Large intestine (tissue), 3 donors: ENCODE measurements at regions not wholly inside any gene's neighbourhood (a gene's known extent, or its start where the extent isn't known, plus 50 kb on each side); places are given as distances from the start of the nearest gene placed in this dataset.

Source experiments
- DNase-seq, 2 donors: peaks; one replicate each; pipeline versions ENCODE4 v3.0.0 to v3.0.0-alpha.2; 2013
- H3K27ac ChIP-seq: one replicate; pipeline ENCODE4 v1.5.1; 2013; ENCODE audit warnings: low read length
- H3K27me3 ChIP-seq: 2 replicates; pipeline ENCODE4 v1.6.1; 2013; ENCODE audit warnings: low read length; ENCODE audit not compliant: control insufficient read depth, insufficient read depth
- H3K36me3 ChIP-seq: 2 replicates; pipeline ENCODE4 v1.6.1; 2013; ENCODE audit warnings: low read length; ENCODE audit not compliant: control insufficient read depth, insufficient read depth
- H3K4me1 ChIP-seq: one replicate; pipeline ENCODE4 v1.6.1; 2013; ENCODE audit warnings: low read length; ENCODE audit not compliant: control insufficient read depth, insufficient read depth
- H3K4me3 ChIP-seq: one replicate; pipeline ENCODE4 v1.5.1; 2013; ENCODE audit warnings: low read length
- H3K9me3 ChIP-seq: one replicate; pipeline ENCODE4 v1.6.1; 2013; ENCODE audit warnings: mild to moderate bottlenecking, low read depth, low read length, moderate library complexity; ENCODE audit not compliant: control insufficient read depth
- WGBS: methylation state at CpG from one replicate; pipeline ENCODE4 v1.1.5; 2013; ENCODE audit warnings: low lambda C conversion rate; ENCODE audit not compliant: insufficient coverage; 5-methylcytosine and 5-hydroxymethylcytosine counted together

- no peaks in the 10 kb centered on the region for H3K27me3 ChIP-seq
- DNase-seq = no peak
- no peaks in the 10 kb centered on the region for H3K4me1 ChIP-seq
- H3K36me3 ChIP-seq = no peaks in the 10 kb centered on the region
- H3K9me3 ChIP-seq = no peaks in the 10 kb centered on the region
- no peak overlapping the region for H3K27ac ChIP-seq
- H3K4me3 ChIP-seq = no peak overlapping the region
- 100% methylated on average over 1 of the region's 3 CpGs for WGBS
These were observed 628.2 kb upstream of the SALL1 start for GRCh38 chr16:51779240-51779639.

DNA sequence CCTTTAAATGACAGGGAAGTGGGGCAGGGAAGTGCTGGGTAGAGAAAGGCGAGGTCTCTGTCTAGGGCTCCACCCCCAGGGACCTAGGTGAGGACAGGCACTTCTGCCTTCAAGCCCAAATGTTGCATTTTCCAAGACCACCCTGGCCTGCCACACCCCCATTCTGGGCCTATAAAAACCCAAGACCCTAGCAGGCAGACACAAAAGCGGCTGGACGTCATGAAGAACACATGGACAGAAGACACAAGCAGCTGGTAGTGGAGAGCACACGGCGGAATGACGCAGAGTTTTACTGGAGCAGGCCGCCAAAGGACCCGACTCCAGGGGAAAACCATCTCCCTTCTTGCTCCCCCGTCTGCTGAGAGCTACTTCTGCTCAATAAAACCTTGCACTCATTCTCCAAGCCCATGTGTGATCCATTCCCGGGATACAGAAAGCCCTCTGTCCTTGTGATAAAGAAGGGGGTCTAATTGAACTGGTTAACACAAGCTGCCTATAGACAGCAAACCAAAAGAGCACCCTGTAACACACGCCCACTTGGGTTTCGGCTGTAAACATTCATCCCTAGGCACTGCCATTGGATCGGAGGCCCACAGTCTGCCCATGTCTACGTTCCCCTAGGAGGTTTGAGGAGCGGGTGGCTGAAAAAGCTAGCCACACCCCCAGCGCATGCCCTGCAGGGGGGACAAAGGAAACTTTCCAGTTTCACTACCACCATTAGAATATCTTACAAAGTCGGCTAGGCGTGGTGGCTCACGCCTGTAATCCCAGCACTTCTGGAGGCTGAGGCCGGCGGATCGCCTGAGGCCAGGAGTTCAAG lies 622.2 kb upstream of the SALL1 start:
- Histone ChIP-seq H3K4me3 (no peak overlapping the region), H3K27me3 (no peaks in the 10 kb centered on the region), H3K27ac (no peak overlapping the region), H3K4me1 (no peaks in the 10 kb centered on the region), H3K9me3 (no peaks in the 10 kb centered on the region), H3K36me3 (no peaks in the 10 kb centered on the region)
- DNase-seq = no peak
- no CpG with 5 or more reads among the region's 22 CpGs for WGBS

GRCh38 chr16:51766739-51767138 lies 615.7 kb upstream of the SALL1 start:
- H3K36me3 ChIP-seq = no peaks in the 10 kb centered on the region
- no peak overlapping the region for H3K4me3 ChIP-seq
- no peak for DNase-seq
- no peak overlapping the region for H3K27ac ChIP-seq
- peaks cover 3% of the 10 kb centered on the region for H3K4me1 ChIP-seq
- no CpG with 5 or more reads among the region's 2 CpGs for WGBS
- no peaks in the 10 kb centered on the region for H3K9me3 ChIP-seq
- peaks cover 18% of the 10 kb centered on the region for H3K27me3 ChIP-seq

GRCh38 chr16:51763072-51763661 lies 612.1 kb upstream of the SALL1 start:
- Histone ChIP-seq H3K27me3 (peaks cover 32% of the 10 kb centered on the region), H3K9me3 (no peaks in the 10 kb centered on the region), H3K4me1 (peaks cover 3% of the 10 kb centered on the region), H3K4me3 (no peak overlapping the region), H3K36me3 (no peaks in the 10 kb centered on the region), H3K27ac (no peak overlapping the region)
- WGBS = 67% methylated on average over 1 of the region's 6 CpGs
- DNase-seq = no peak

DNA sequence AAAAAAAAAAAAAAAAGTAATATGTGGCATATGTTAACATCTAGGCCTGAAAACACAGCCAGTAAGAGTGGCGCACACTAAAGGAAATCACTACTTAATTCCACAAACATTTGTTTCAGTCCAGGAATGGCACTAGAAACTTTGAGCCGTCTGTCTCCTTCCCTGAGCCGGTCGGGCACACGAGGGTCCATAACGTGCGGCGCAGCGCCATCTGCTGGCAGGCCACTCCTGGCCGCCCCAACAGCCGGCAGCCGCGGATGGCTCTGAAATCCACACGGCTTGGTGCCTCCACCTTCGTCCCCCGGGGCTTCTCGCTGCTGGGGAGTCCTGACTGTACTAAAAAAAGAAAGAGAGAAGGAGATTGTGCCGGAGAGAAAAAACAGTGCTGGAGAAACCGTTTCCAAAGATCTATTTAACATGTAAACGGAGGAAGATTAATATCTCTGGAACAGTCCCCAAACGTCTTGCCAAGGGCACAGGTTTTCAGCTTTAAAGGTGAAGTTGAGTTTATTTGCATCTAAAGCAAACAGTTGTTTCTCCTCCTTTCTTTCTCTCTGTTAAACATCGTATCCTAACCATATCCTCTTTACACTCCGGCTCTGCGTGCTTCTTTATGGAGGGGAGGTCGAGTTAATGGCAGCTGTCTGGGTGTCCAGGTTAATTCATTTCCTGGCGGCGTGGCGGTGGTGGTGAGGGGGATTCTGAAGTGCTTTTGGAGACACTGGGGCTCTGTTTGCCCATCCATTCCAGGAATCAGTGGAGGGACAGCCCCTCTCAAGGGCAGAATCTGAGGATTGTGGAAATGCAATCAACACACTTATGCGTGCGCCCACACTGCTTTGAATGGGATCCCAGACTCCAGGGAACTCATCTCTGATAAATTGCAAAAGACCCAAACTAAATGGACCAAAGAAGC lies 611.3 kb upstream of the SALL1 start:
- H3K36me3 ChIP-seq = no peaks in the 10 kb centered on the region
- 25% methylated on average over 2 of the region's 30 CpGs for WGBS
- peak; percentile 52 to 61 for DNase-seq
- H3K4me3 ChIP-seq = no peak overlapping the region
- H3K4me1 ChIP-seq = peaks cover 3% of the 10 kb centered on the region
- peaks cover 26% of the 10 kb centered on the region for H3K27me3 ChIP-seq
- H3K27ac ChIP-seq = no peak overlapping the region
- H3K9me3 ChIP-seq = no peaks in the 10 kb centered on the region

- H3K4me1 ChIP-seq = peaks cover 3% of the 10 kb centered on the region
These were observed 609.9 kb upstream of the SALL1 start for GRCh38 chr16:51761001-51761400.

DNA sequence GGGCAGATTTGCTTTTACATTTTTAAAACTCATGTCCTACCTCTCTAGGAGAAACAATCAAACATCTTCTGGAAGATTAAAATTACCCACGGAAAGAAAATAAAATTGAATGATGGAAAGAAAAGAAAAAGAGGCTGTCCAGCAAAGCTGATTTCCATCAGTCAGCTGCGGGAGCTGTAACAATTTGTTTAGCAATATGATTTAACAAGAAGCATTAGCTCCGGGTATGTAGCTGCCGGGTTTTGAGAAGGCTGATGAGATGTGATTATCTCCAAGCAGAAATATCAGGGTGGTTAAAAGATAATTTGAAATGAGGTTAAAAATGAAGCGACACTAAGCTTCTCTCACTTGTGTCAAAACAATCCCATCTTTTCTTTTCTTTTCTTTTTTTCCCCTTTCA lies 608.9 kb upstream of the SALL1 start:
- H3K27ac ChIP-seq = no peak overlapping the region
- 68% methylated on average over 2 of the region's 5 CpGs for WGBS

More at GRCh38 chr16:51761001-51761400, 609.9 kb upstream of the SALL1 start:
- no peaks in the 10 kb centered on the region for H3K36me3 ChIP-seq
- no peaks in the 10 kb centered on the region for H3K9me3 ChIP-seq
- H3K27me3 ChIP-seq = peaks cover 35% of the 10 kb centered on the region
- no peak overlapping the region for H3K27ac ChIP-seq
- 40% methylated on average over 3 of the region's 9 CpGs for WGBS
- H3K4me3 ChIP-seq = no peak overlapping the region
- no peak for DNase-seq

DNA sequence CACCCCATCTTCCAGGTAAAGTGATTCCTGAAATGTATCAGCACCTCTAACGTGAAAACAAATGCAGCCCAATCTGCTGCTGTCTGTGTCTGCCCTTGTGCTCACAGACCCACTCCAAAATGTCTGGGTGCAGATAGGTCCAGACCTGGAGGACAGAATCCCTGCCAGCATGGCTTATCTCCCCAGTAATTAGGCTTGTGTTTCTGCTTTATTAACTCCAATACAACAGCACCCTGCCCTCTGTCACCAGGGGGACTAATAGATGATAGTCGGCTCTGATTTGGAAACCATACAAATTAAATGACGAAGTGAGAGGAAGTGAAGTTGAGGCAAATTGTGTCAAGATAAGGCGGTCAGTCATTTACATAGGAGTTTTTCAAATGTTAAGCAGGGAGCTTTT lies 608.3 kb upstream of the SALL1 start:
- no peak overlapping the region for H3K4me3 ChIP-seq
- H3K27me3 ChIP-seq = peaks cover 46% of the 10 kb centered on the region
- H3K36me3 ChIP-seq = no peaks in the 10 kb centered on the region
- no peak for DNase-seq
- peaks cover 3% of the 10 kb centered on the region for H3K4me1 ChIP-seq
- H3K9me3 ChIP-seq = no peaks in the 10 kb centered on the region
- 25% methylated on average over 2 of the region's 4 CpGs for WGBS
- H3K27ac ChIP-seq = no peak overlapping the region

More for the DNA sequence above, 608.9 kb upstream of the SALL1 start:
- H3K4me3 ChIP-seq = no peak overlapping the region
- DNase-seq = no peak
- H3K9me3 ChIP-seq = no peaks in the 10 kb centered on the region
- H3K27me3 ChIP-seq = peaks cover 40% of the 10 kb centered on the region
- H3K36me3 ChIP-seq = no peaks in the 10 kb centered on the region
- H3K4me1 ChIP-seq = peaks cover 3% of the 10 kb centered on the region

- DNase-seq = no peak
- H3K36me3 ChIP-seq = no peaks in the 10 kb centered on the region
- H3K4me3 ChIP-seq = no peak overlapping the region
- peaks cover 3% of the 10 kb centered on the region for H3K4me1 ChIP-seq
- no peak overlapping the region for H3K27ac ChIP-seq
- no peaks in the 10 kb centered on the region for H3K9me3 ChIP-seq
- peaks cover 46% of the 10 kb centered on the region for H3K27me3 ChIP-seq
- WGBS = 71% methylated on average over 1 of the region's 2 CpGs
These were observed 606.9 kb upstream of the SALL1 start for GRCh38 chr16:51757921-51758479.

GRCh38 chr16:51757505-51757904 lies 606.4 kb upstream of the SALL1 start:
- no peaks in the 10 kb centered on the region for H3K9me3 ChIP-seq
- H3K36me3 ChIP-seq = no peaks in the 10 kb centered on the region
- H3K4me1 ChIP-seq = peaks cover 3% of the 10 kb centered on the region
- H3K27ac ChIP-seq = no peak overlapping the region
- no peak for DNase-seq
- WGBS = 94% methylated on average over 2 of the region's 6 CpGs
- no peak overlapping the region for H3K4me3 ChIP-seq
- H3K27me3 ChIP-seq = peaks cover 42% of the 10 kb centered on the region
